HG03064 (cell line): ENCODE measurements at regions not wholly inside any gene's neighbourhood (a gene's known extent, or its start where the extent isn't known, plus 50 kb on each side); places are given as distances from the start of the nearest gene placed in this dataset.
"Not testable (repeated sequence)": the region's sequence is repeated elsewhere in the genome, so short reads cannot be mapped to it uniquely, and the experiment has no call there.

Experiments
- ATAC-seq: cut with Tn5 transposase; IDR thresholded peaks from one replicate; pipeline ENCODE4 v1.9.1; 2021; ENCODE audit warnings: low read depth; ENCODE audit not compliant: unreplicated experiment

GRCh38 chr4:18185491-18185890, 163.9 kb upstream of the LCORL start:
- ATAC-seq: no peak

- ATAC-seq: no peak
Observed at GRCh38 chr4:18180892-18181291, 159.3 kb upstream of the LCORL start.

GRCh38 chr4:18180122-18180521, 158.6 kb upstream of the LCORL start:
- no peak for ATAC-seq

DNA sequence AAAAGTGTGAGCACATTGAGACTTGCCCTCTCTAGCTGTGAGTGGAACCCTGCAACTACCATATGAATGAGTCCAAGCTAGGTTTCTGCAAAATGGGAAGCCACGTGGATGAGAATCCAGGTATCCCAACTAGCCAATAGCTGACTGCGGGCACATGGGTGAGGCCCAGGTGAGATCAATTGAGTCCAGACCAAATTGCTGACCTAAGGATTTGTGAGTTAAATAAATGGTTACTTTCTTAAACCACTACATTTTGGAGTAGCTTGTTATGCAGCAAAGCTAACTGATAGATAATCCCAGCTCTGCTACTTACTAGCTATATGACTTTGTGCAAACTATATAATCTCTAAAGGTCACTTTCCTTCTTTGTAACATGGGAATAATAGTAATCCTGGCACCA, 150.3 kb upstream of the LCORL start:
- ATAC-seq: no peak

DNA sequence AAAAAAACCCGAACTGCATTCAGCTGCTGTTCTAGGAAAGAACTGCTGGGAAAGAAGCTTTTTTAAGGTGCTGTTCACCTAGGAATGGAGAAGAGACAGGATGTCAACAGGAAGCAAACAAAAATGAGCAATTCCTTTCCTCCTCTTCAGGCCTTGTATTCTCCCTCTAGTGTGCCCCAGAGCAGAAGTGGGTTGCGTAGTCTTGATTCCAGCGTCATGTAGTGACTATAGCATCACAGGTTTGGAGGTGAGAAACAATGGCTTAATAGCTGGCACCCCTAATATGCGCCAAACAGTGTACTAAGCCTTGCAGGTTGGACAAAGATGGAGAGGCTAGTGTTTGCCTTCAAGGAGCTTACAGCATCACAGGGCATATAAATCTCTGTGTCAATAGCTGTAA, 146.3 kb upstream of the LCORL start:
- no peak for ATAC-seq

- ATAC-seq: no peak
Observed at GRCh38 chr4:18166925-18167324, 145.4 kb upstream of the LCORL start.

DNA sequence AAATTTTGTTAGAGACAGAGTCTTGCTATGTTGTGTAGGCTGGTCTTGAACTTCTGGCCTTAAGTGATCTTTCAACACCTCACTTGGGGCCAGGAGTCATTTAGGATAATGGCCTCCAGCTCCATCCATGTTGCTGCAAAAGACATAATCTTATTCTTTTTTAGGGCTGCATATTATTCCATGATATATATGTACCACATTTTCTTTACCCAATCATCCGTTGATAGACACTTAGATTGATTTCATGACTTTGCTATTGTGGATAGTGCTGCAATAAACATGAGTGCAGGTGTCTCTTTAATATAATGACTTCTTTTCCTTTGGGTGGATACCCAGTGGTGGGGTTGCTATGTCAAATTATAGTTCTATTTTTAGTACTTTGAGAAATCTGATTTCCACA, 140.9 kb upstream of the LCORL start:
- no peak for ATAC-seq

- ATAC-seq: not testable (repeated sequence)
Observed at GRCh38 chr4:18159117-18159912, 137.8 kb upstream of the LCORL start.

DNA sequence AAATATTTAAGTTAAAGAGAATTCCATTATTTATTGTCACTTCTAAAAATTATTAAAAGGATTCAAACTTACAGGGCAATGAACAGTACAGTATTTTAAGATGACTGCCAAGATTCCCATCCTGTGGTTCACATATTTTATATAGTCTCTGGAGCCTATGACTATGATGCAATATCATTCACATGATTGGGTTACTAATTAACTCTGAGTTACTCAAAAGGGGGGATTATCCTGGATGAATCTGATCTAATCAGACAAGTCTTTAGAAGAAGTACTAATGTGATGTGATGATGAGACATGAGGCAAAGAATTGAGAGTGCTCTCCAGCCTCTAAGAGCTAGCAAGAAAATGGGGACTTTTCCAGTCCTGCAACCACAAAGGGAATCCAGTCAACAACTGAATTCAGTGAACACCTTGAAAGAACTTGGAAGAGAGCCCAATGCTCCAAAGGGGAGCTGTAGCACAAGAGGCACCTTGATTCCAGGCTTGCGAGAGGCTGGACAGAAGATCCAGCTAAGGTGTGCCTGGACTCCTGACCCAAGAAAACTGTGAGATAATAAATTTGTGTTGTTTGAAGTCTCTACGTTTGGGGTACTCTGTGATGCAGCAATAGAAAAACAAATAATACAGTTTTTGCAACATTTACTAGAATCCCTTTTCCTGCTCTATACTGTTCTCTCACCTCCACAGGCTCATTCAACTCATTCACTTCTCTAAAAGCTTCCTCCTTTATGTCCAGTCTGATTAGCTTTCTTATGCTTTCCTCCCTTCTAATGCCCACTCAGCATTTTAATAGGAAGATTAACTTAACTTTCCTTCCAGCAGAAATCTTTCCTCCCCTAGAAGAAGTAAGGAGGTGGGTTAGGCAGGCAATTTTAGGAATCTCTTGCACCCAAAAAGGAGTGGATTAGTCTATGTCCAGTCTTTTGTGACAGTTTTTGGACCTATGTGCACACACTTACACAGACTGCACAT, 133.8 kb upstream of the LCORL start:
- no peak for ATAC-seq

DNA sequence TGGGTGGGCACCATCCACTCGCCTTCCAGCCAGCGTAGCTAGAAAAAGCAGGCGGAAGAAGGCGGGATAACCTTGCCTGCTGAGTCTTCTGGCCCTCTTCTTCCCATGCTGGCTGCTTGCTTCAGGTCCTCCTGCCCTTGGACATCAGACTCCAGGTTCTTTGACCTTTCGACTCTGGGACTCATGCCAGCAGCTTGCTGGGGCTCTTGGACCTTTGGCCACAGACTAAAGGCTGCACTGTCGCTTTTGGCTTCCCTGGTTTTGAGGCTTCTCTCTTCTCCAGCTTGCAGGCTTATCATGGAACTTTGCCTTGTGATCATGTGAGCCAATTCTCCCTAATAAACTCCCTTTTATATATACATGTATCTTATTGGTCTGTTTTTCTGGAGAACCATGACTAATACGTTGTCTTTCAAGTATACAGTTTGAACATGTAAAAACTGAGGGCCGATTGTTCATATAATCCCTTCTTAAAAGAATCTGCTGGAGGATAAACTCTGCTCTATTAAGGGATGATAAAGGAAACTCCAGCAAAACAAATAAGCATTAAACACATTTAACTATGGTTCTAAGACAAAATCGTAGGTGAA, 116.6 kb upstream of the LCORL start:
- no peak for ATAC-seq

DNA sequence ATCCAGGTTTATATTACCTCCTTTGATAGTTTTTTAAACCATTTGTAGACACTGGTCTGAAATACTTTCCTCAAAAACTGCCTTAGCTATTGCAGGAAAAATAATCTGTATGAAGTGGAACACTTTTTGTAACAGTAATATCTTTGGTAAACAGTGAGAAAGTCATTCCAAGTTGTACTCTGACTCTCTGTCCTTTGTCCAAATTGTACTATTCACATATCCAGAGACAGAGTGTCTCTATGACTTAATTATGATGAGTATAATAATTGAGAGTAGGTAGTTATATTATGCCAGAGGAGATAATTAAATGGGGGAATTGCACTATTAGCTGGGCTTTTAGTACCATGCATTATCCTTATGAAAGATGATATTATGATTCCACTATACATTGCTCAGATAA, 112.6 kb upstream of the LCORL start:
- no peak for ATAC-seq

DNA sequence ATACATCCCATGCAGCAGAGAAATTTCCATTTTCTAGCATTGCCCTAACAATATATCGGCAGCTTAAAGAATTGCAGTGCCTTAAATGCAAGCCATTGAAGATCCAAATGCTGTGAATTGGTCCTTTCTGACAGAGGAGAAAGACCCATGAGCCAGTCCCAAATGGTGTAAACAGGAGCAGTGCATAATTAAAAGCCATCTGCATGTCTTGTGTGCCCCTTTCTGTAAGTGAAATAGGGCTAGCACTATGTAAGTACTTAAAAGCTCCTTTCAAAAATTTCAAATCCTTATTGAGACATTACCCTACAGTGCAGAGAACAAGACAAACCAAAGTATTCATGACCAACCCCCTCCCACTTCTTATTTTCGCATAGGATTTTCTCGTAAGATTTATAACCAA, 108.7 kb upstream of the LCORL start:
- no peak for ATAC-seq

DNA sequence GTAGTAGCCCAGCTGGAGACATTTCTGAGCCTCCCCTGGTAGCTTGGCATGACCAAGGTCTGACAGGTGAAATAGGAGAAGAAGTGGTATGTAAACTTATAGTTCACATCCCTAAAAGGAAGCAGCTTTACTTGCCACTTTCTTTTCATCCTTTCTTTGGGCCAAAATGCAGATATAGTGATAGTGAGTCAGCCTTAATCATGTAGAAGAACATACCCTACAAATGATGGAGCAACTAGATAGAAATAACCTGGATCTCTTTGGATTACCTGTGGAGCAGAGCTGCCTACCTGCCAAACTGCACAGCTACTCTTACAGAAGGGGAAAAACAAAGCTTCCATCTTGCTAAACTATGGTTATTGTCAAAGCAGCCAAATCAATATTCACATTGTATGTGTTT, 106.7 kb upstream of the LCORL start:
- no peak for ATAC-seq

- ATAC-seq: no peak
Observed at GRCh38 chr4:18127030-18127429, 105.5 kb upstream of the LCORL start.

DNA sequence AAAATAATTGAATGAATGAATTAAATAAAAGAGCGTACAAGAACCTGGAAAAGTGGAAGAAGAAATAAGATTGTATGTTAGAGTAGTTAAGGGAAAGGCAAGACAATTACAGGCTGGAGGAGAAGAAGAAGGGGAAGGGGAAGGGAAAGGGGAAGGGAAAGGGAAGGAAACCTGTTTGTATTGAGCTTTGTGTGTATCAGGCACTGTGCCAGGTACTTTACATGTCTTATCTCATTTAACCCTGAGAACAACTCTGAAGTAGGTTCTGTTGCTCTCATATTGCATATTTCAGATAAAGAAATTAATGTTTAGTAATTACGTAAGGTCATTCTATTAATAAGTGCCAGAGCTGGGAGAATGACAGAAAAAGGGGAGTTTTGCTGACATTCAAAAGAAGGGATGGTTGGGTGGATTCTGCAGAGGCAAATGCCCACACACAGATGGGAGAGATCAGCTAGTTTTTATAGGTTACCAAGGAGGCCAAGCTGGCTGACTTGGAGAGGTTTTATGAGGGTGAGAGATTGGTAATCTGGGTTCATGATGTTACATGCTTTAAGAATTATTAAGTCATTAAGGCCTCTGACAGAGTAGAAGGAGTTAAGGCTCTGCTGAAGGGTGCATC, 92.3 kb upstream of the LCORL start:
- no peak for ATAC-seq

- no peak for ATAC-seq
Observed at GRCh38 chr4:18111081-18111480, 89.5 kb upstream of the LCORL start.

GRCh38 chr4:18110099-18110498, 88.5 kb upstream of the LCORL start:
- no peak for ATAC-seq

DNA sequence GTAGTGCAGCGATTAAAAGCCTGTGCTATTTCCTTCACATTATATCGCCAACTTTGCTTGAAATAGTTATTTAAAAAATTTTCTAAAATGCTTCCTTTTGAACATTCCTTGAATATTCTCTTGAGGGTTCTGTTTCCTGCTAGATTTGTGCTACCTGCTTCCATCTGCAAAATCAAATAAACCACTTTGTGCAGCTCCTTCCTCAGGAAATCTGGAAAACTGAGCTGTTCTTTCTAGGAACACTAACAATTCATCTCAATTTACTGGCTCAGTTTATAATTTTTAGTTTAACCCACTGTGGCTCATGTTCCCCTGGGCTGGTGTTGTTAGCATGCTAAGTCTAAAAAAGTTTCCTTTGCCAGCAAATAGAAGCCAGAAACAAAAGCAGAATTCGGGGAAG, 88.1 kb upstream of the LCORL start:
- no peak for ATAC-seq

DNA sequence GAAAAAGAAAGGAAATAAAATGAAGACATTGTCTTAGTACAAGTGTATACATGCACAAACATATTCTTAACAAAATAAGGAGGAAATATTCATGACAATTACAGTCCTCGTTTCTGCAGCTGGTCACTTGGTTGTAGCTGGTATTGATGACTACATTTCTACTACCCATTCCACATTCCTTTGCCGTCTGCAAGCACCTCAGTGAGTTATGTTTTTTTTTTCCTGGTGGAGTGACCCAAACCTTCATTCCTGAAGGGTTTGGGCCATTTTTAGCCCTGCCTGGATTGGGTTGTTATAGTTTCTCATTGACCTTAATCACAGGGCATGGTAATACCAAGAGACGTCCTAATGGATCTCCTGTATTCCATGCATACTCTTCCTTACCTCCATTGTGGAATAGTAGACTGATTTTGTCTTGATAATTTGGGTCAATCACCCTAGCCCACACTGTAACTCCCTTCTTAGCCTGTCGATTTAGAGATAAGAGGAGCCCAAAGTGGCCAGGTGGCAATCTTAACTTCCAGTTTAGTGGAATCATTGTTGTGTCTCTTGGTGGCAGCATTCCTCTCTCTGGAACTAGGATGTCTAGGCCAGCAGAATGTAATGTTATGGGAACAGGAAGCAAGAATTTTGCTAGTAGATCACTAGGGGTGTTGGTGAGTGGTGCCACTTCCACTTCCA, 86.4 kb upstream of the LCORL start:
- ATAC-seq: not testable (repeated sequence)

DNA sequence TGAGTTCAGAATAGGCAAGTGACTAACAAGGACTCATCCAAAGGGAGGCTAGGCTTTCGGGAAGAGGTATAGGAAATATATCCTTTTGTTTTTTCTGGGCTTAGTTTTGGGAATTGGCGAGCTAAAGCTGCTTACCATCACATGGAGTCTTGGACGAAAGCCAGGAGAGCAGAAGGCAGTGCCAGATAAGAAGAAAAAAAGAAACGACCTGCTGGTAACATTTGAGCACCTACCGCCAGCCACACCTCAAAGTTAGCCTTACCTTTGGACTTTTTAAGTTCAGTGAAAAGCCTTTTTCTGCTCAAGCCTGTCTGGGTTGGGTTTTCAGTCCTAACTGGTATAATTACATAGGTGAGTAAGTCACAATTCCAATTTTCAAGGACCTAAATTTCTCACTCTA, 85.1 kb upstream of the LCORL start:
- ATAC-seq: no peak
